Body of pancreas (tissue), 4 donors: ENCODE measurements at regions not wholly inside any gene's neighbourhood (a gene's known extent, or its start where the extent isn't known, plus 50 kb on each side); places are given as distances from the start of the nearest gene placed in this dataset.

Experiments
- POLR2A ChIP-seq, 3 donors: fragments of 450-650 bp; IDR thresholded peaks; one replicate each; pipeline ENCODE4 v1.6.1; 2016; ENCODE audit warnings: antibody characterized with exemption in 3 of 3, mild to moderate bottlenecking in 2 of 3
- TF ChIP-seq, protein P1 (sequence below), 7 experiments: fragments of 450-650 bp in 4 of 7; fragments of 200-600 bp in 3 of 7; sonication (generic) in 3 of 7; IDR thresholded peaks; one replicate each; pipeline ENCODE4 v1.5.1; 2016 to 2019; ENCODE audit warnings: antibody characterized with exemption in 7 of 7

DNA sequence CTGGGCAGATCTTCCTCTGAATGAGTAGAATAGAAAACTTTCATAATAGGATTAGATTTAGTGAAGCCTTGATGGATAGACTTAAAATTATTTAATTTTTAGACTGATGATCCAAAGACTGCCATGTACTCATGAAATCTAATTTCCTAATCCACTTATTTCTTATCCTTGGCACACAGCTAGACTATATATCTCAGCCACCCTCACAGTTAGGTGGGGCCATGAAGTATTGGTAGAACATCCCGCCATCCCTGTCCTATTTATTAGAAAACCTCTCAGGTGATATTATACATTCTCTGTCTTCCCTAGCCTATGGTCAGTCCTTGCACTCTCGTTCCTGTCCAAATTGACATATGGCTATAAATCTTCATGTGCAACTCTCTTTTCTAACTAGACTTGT is 110.9 kb downstream of the FAM170A start:
- TF ChIP-seq POLR2A (IDR thresholded peaks at IDR 0.05): no peak
- TF ChIP-seq, protein P1, sequence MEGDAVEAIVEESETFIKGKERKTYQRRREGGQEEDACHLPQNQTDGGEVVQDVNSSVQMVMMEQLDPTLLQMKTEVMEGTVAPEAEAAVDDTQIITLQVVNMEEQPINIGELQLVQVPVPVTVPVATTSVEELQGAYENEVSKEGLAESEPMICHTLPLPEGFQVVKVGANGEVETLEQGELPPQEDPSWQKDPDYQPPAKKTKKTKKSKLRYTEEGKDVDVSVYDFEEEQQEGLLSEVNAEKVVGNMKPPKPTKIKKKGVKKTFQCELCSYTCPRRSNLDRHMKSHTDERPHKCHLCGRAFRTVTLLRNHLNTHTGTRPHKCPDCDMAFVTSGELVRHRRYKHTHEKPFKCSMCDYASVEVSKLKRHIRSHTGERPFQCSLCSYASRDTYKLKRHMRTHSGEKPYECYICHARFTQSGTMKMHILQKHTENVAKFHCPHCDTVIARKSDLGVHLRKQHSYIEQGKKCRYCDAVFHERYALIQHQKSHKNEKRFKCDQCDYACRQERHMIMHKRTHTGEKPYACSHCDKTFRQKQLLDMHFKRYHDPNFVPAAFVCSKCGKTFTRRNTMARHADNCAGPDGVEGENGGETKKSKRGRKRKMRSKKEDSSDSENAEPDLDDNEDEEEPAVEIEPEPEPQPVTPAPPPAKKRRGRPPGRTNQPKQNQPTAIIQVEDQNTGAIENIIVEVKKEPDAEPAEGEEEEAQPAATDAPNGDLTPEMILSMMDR (IDR thresholded peaks at IDR 0.05): no peak
